Endometrial microvascular endothelial cells (primary cell): ENCODE measurements at regions not wholly inside any gene's neighbourhood (a gene's known extent, or its start where the extent isn't known, plus 50 kb on each side); places are given as distances from the start of the nearest gene placed in this dataset.
"Not testable (repeated sequence)": the region's sequence is repeated elsewhere in the genome, so short reads cannot be mapped to it uniquely, and the experiment has no call there.

Experiments
- in situ Hi-C: cut with HindIII; loops from 2 replicates; pipeline ENCODE4 v1.10.0; 2017; ENCODE audit warnings: low sequenced_read_pairs, low pct_unique_long_range_greater_than_20kb; ENCODE audit errors: inconsistent ontology term

GRCh38 chr5:96128204-96128864, 166.7 kb upstream of the ELL2 start:
- in situ Hi-C loops, result no loop called here

GRCh38 chr5:96127538-96127937, 165.9 kb upstream of the ELL2 start:
- in situ Hi-C loops, result no loop called here

- in situ Hi-C loops, result no loop called here
Measured at GRCh38 chr5:96125231-96125891, 163.7 kb upstream of the ELL2 start.

GRCh38 chr5:96124589-96124988, 162.9 kb upstream of the ELL2 start:
- in situ Hi-C loops, result no loop called here

- in situ Hi-C loops, result no loop called here
Measured at GRCh38 chr5:96123418-96123817, 161.8 kb upstream of the ELL2 start.

GRCh38 chr5:96121364-96121763, 159.7 kb upstream of the ELL2 start:
- in situ Hi-C loops, result no loop called here

- in situ Hi-C loops, result no loop called here
Measured at GRCh38 chr5:96120120-96120519, 158.5 kb upstream of the ELL2 start.

GRCh38 chr5:96117771-96118651, 156.4 kb upstream of the ELL2 start:
- in situ Hi-C loops, result no loop called here

GRCh38 chr5:96115147-96115807, 153.6 kb upstream of the ELL2 start:
- in situ Hi-C loops, result no loop called here

GRCh38 chr5:96114736-96115135, 153.1 kb upstream of the ELL2 start:
- in situ Hi-C loops, result no loop called here

GRCh38 chr5:96113170-96113939, 151.7 kb upstream of the ELL2 start:
- in situ Hi-C loops, result no loop called here

- in situ Hi-C loops, result no loop called here
Measured at GRCh38 chr5:96112703-96113102, 151.1 kb upstream of the ELL2 start.

- in situ Hi-C loops, result no loop called here
Measured at GRCh38 chr5:96112123-96112670, 150.5 kb upstream of the ELL2 start.

GRCh38 chr5:96111080-96111756, 149.6 kb upstream of the ELL2 start:
- in situ Hi-C loops, result no loop called here

- in situ Hi-C loops, result no loop called here
Measured at GRCh38 chr5:96110300-96110699, 148.6 kb upstream of the ELL2 start.

- in situ Hi-C loops, result not testable (repeated sequence)
Measured at GRCh38 chr5:96108629-96109028, 147.0 kb upstream of the ELL2 start.

- in situ Hi-C loops, result not testable (repeated sequence)
Measured at GRCh38 chr5:96103829-96104228, 142.2 kb upstream of the ELL2 start.
